HG03521 (cell line): ENCODE measurements at regions not wholly inside any gene's neighbourhood (a gene's known extent, or its start where the extent isn't known, plus 50 kb on each side); places are given as distances from the start of the nearest gene placed in this dataset.

ENCODE experiments used
- ATAC-seq: cut with Tn5 transposase; IDR thresholded peaks from one replicate; pipeline ENCODE4 v1.9.1; 2021; ENCODE audit warnings: mild to moderate bottlenecking, moderate library complexity; ENCODE audit not compliant: unreplicated experiment

GRCh38 chrX:124280294-124280902 lies 52.1 kb upstream of the TEX13D start:
- ATAC-seq = no peak

- ATAC-seq = no peak
These were observed 49.9 kb upstream of the TEX13D start for GRCh38 chrX:124282580-124282979.
